CD4-positive, alpha-beta T cell (primary cell): ENCODE measurements at regions not wholly inside any gene's neighbourhood (a gene's known extent, or its start where the extent isn't known, plus 50 kb on each side); places are given as distances from the start of the nearest gene placed in this dataset.

Experiments used
- ATAC-seq: fragments of 200-7000 bp; cut with Tn5 transposase; one replicate; pipeline ENCODE4 v1.10.0; 2022; ENCODE audit warnings: mild to moderate bottlenecking; ENCODE audit not compliant: poor library complexity
- CTCF ChIA-PET: fragments of 350-600 bp; sonication (Branson Sonifier 250); formaldehyde crosslinking; loops from one replicate; lab custom pipeline; 2021; ENCODE audit warnings: antibody characterized with exemption, inconsistent platforms; lab: Charles Lee
- POLR2A ChIA-PET: fragments of 350-600 bp; sonication (Branson Sonifier 250); formaldehyde crosslinking; loops from one replicate; lab custom pipeline; 2021; ENCODE audit warnings: antibody characterized with exemption, inconsistent platforms; lab: Charles Lee
- DNase-seq, 14 experiments: peaks; one replicate each; pipeline ENCODE4 v3.0.0-alpha.2; 2013 to 2020; ENCODE audit warnings: mixed read lengths in 2 of 14
- H3K27ac ChIP-seq, 2 donors: one replicate each; pipeline versions ENCODE4 v1.5.1 to v1.7.0; 2013; ENCODE audit warnings: low read length in 2 of 2, low read depth in 1 of 2, mild to moderate bottlenecking in 1 of 2
- H3K27me3 ChIP-seq, 2 experiments: 1 replicate in 1 of 2; 2 replicates in 1 of 2; pipeline versions ENCODE4 v1.6.1 to v1.7.0; 2013; ENCODE audit warnings: low read length in 2 of 2, control low read depth in 1 of 2, mild to moderate bottlenecking in 1 of 2, moderate library complexity in 1 of 2; ENCODE audit not compliant: insufficient read depth in 2 of 2, control insufficient read depth in 1 of 2
- H3K36me3 ChIP-seq: one replicate; pipeline ENCODE4 v1.6.1; 2013; ENCODE audit warnings: low read length, control low read depth; ENCODE audit not compliant: insufficient read depth
- H3K4me1 ChIP-seq: one replicate; pipeline ENCODE4 v1.6.1; 2013; ENCODE audit warnings: low read length, control low read depth; ENCODE audit not compliant: insufficient read depth
- H3K4me3 ChIP-seq: one replicate; pipeline ENCODE4 v1.5.1; 2013; ENCODE audit warnings: mild to moderate bottlenecking, low read length, moderate library complexity
- H3K9me3 ChIP-seq, 2 experiments: 1 replicate in 1 of 2; 2 replicates in 1 of 2; pipeline versions ENCODE4 v1.6.1 to v1.7.0; 2013; ENCODE audit warnings: low read length in 2 of 2, mild to moderate bottlenecking in 2 of 2, control low read depth in 1 of 2, moderate library complexity in 1 of 2; ENCODE audit not compliant: control insufficient read depth in 1 of 2, insufficient read depth in 1 of 2
- H3K27ac Mint-ChIP-seq: one replicate; pipeline ENCODE4 v1.8.0; 2020; ENCODE audit warnings: mixed read lengths
- H3K27me3 Mint-ChIP-seq: one replicate; pipeline ENCODE4 v1.8.0; 2021; ENCODE audit warnings: mixed read lengths
- H3K36me3 Mint-ChIP-seq: one replicate; pipeline ENCODE4 v1.8.0; 2021; ENCODE audit warnings: low read depth, mixed read lengths
- H3K4me1 Mint-ChIP-seq: one replicate; pipeline ENCODE4 v1.8.0; 2021; ENCODE audit warnings: low read depth, mixed read lengths
- H3K4me3 Mint-ChIP-seq: one replicate; pipeline ENCODE4 v1.8.0; 2020; ENCODE audit warnings: mild to moderate bottlenecking, mixed read lengths
- H3K9me3 Mint-ChIP-seq: one replicate; pipeline ENCODE4 v1.8.0; 2020; ENCODE audit warnings: mixed read lengths
- CTCF ChIP-seq: fragments of 200-600 bp; IDR thresholded peaks from one replicate; pipeline ENCODE4 v1.8.0; 2022; ENCODE audit warnings: antibody characterized with exemption, mild to moderate bottlenecking
- intact Hi-C, 2 experiments: fragments of 100-400 bp; cut with DNase I in 1 of 2; cut with micrococcal nuclease in 1 of 2; formaldehyde crosslinking; loops; one replicate each; pipeline versions ENCODE4 v1.15.1 to v1.9.0; 2023 to 2025; cut with DNase I, micrococcal nuclease

- Mint-ChIP-seq H3K4me1 (no peaks in the 10 kb centered on the region), H3K4me3 (no peak overlapping the region), H3K36me3 (no peaks in the 10 kb centered on the region), H3K9me3 (no peaks in the 10 kb centered on the region), H3K27me3 (peaks cover 4% of the 10 kb centered on the region), H3K27ac (no peak overlapping the region)
- ATAC-seq (no peak), DNase-seq (no peak)
- no peaks in the 10 kb centered on the region for H3K36me3 ChIP-seq
- no peaks in the 10 kb centered on the region for H3K9me3 ChIP-seq
- H3K27me3 ChIP-seq, result no peaks in the 10 kb centered on the region
- H3K27ac ChIP-seq, result no peak overlapping the region
- ChIA-PET CTCF (no interaction called here), POLR2A (interaction anchor here (0.6 kb wide), 1 partner anchor 993 kb away, joined by 3 read pairs; no protein-coding TSS in a partner anchor)
- no peak for TF ChIP-seq CTCF
- H3K4me3 ChIP-seq, result no peak overlapping the region
- intact Hi-C loops, result no loop called here
- no peaks in the 10 kb centered on the region for H3K4me1 ChIP-seq
Measured at GRCh38 chr5:61263072-61263471, 69.0 kb upstream of the ZSWIM6 start.

GRCh38 chr5:61263561-61264272 is 68.3 kb upstream of the ZSWIM6 start:
- no peak overlapping the region for H3K27ac Mint-ChIP-seq
- Histone ChIP-seq H3K4me1 (no peaks in the 10 kb centered on the region), H3K36me3 (no peaks in the 10 kb centered on the region), H3K4me3 (no peak overlapping the region), H3K27me3 (no peaks in the 10 kb centered on the region), H3K27ac (no peak overlapping the region), H3K9me3 (no peaks in the 10 kb centered on the region)
- TF ChIP-seq CTCF, result no peak
- H3K4me1 Mint-ChIP-seq, result peaks cover under 1% of the 10 kb centered on the region
- peaks cover 4% of the 10 kb centered on the region for H3K27me3 Mint-ChIP-seq
- DNase-seq, result no peak
- CTCF ChIA-PET, result no interaction called here
- no peaks in the 10 kb centered on the region for H3K36me3 Mint-ChIP-seq
- no peak overlapping the region for H3K4me3 Mint-ChIP-seq
- H3K9me3 Mint-ChIP-seq, result no peaks in the 10 kb centered on the region
- intact Hi-C loops, result no loop called here
- no peak for ATAC-seq
- POLR2A ChIA-PET, result no interaction called here

DNA sequence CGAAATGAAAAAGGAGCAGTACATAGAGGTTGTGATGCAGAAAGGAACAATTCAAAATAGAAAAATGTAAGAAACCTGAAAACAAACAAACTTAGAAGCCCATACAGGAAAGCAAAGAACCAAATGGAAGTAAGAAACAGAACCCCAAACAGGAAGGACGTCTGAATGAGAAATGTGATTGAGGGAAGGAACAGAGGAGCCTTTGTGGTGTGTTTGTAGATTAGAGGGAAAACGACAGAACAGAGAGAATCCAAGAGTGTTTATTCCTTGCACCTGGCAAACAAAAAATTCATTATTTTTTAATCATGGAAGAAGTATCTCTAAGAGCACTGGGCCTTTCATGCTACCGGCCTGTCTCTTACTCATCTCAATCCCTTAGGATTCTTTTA is 67.8 kb upstream of the ZSWIM6 start:
- H3K9me3 ChIP-seq, result no peaks in the 10 kb centered on the region
- H3K4me1 ChIP-seq, result no peaks in the 10 kb centered on the region
- no peak for TF ChIP-seq CTCF
- DNase-seq (no peak), ATAC-seq (no peak)
- no peaks in the 10 kb centered on the region for H3K27me3 ChIP-seq
- Mint-ChIP-seq H3K4me3 (no peak overlapping the region), H3K27me3 (peaks cover 2% of the 10 kb centered on the region), H3K4me1 (peaks cover 6% of the 10 kb centered on the region), H3K36me3 (no peaks in the 10 kb centered on the region), H3K9me3 (no peaks in the 10 kb centered on the region), H3K27ac (no peak overlapping the region)
- POLR2A ChIA-PET, result no interaction called here
- no peaks in the 10 kb centered on the region for H3K36me3 ChIP-seq
- H3K27ac ChIP-seq, result no peak overlapping the region
- intact Hi-C loops, result no loop called here
- no peak overlapping the region for H3K4me3 ChIP-seq
- CTCF ChIA-PET, result no interaction called here
